HCT116 (cell line): ENCODE measurements at regions not wholly inside any gene's neighbourhood (a gene's known extent, or its start where the extent isn't known, plus 50 kb on each side); places are given as distances from the start of the nearest gene placed in this dataset.

Experiments
- TF ChIP-seq, protein P1 (sequence below): IDR thresholded peaks from 2 replicates; pipeline ENCODE4 v1.6.1; 2011; ENCODE audit warnings: mild to moderate bottlenecking, low read length, moderate library complexity; ENCODE audit not compliant: insufficient replicate concordance; ENCODE audit errors: extremely low read depth
- TF ChIP-seq, protein P2 (sequence below), 3 experiments: fragments of 200-600 bp in 1 of 3; sonication (generic) in 1 of 3; IDR thresholded peaks in 2 of 3; conservative IDR thresholded peaks in 1 of 3; 2 replicates each; pipeline ENCODE4 v1.5.1; 2012 to 2017; ENCODE audit warnings: low read depth in 2 of 3, low read length in 2 of 3, antibody characterized with exemption in 1 of 3, borderline replicate concordance in 1 of 3, control low read depth in 1 of 3, mild to moderate bottlenecking in 1 of 3, mixed read lengths in 1 of 3, mixed run types in 1 of 3, moderate library complexity in 1 of 3; ENCODE audit not compliant: insufficient read depth in 1 of 3
- TF ChIP-seq, protein P3 (sequence below): IDR thresholded peaks from 2 replicates; pipeline ENCODE4 v1.6.1; 2012
- TF ChIP-seq, protein P4 (sequence below): IDR thresholded peaks from 2 replicates; pipeline ENCODE4 v1.6.1; 2012; ENCODE audit warnings: low read depth

DNA sequence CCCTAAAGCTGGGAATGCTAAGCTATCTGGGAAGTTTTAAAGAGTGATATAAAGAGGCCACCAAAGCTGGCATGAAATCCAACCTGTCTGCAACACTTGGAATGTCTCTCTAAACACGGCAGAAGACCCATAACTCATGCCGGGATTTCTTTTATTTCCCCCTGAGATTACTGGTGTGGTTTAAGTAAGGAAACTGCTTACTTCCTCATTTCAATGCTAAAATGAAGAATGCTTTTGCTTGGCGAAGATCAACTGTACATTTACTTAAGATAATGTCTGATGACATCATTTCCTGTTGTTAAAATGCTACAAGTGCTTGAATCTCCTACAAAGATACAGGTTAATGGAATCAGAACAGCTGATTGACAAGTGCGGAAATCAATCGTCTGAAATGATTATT is 353.8 kb upstream of the SALL3 start:
- TF ChIP-seq, protein P1, sequence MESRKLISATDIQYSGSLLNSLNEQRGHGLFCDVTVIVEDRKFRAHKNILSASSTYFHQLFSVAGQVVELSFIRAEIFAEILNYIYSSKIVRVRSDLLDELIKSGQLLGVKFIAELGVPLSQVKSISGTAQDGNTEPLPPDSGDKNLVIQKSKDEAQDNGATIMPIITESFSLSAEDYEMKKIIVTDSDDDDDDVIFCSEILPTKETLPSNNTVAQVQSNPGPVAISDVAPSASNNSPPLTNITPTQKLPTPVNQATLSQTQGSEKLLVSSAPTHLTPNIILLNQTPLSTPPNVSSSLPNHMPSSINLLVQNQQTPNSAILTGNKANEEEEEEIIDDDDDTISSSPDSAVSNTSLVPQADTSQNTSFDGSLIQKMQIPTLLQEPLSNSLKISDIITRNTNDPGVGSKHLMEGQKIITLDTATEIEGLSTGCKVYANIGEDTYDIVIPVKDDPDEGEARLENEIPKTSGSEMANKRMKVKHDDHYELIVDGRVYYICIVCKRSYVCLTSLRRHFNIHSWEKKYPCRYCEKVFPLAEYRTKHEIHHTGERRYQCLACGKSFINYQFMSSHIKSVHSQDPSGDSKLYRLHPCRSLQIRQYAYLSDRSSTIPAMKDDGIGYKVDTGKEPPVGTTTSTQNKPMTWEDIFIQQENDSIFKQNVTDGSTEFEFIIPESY = no peak
- TF ChIP-seq, protein P2, sequence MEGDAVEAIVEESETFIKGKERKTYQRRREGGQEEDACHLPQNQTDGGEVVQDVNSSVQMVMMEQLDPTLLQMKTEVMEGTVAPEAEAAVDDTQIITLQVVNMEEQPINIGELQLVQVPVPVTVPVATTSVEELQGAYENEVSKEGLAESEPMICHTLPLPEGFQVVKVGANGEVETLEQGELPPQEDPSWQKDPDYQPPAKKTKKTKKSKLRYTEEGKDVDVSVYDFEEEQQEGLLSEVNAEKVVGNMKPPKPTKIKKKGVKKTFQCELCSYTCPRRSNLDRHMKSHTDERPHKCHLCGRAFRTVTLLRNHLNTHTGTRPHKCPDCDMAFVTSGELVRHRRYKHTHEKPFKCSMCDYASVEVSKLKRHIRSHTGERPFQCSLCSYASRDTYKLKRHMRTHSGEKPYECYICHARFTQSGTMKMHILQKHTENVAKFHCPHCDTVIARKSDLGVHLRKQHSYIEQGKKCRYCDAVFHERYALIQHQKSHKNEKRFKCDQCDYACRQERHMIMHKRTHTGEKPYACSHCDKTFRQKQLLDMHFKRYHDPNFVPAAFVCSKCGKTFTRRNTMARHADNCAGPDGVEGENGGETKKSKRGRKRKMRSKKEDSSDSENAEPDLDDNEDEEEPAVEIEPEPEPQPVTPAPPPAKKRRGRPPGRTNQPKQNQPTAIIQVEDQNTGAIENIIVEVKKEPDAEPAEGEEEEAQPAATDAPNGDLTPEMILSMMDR (IDR thresholded peaks at IDR 0.05 in 2 of 3, conservative IDR thresholded peaks at IDR 0.05 in 1 of 3; ENCODE audit: borderline replicate concordance in 1 of 3, insufficient read depth in 1 of 3, low read depth in 2 of 3, low read length in 2 of 3) = no peak
- TF ChIP-seq, protein P3, sequence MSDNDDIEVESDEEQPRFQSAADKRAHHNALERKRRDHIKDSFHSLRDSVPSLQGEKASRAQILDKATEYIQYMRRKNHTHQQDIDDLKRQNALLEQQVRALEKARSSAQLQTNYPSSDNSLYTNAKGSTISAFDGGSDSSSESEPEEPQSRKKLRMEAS = no peak
- TF ChIP-seq, protein P4, sequence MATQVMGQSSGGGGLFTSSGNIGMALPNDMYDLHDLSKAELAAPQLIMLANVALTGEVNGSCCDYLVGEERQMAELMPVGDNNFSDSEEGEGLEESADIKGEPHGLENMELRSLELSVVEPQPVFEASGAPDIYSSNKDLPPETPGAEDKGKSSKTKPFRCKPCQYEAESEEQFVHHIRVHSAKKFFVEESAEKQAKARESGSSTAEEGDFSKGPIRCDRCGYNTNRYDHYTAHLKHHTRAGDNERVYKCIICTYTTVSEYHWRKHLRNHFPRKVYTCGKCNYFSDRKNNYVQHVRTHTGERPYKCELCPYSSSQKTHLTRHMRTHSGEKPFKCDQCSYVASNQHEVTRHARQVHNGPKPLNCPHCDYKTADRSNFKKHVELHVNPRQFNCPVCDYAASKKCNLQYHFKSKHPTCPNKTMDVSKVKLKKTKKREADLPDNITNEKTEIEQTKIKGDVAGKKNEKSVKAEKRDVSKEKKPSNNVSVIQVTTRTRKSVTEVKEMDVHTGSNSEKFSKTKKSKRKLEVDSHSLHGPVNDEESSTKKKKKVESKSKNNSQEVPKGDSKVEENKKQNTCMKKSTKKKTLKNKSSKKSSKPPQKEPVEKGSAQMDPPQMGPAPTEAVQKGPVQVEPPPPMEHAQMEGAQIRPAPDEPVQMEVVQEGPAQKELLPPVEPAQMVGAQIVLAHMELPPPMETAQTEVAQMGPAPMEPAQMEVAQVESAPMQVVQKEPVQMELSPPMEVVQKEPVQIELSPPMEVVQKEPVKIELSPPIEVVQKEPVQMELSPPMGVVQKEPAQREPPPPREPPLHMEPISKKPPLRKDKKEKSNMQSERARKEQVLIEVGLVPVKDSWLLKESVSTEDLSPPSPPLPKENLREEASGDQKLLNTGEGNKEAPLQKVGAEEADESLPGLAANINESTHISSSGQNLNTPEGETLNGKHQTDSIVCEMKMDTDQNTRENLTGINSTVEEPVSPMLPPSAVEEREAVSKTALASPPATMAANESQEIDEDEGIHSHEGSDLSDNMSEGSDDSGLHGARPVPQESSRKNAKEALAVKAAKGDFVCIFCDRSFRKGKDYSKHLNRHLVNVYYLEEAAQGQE = no peak
